HFFc6 (cell line): ENCODE measurements at regions not wholly inside any gene's neighbourhood (a gene's known extent, or its start where the extent isn't known, plus 50 kb on each side); places are given as distances from the start of the nearest gene placed in this dataset.

Experiments used
- DNase-seq: peaks from one replicate; pipeline ENCODE4 v3.0.0-alpha.2; 2018
- H3K27ac Mint-ChIP-seq: 2 replicates; pipeline ENCODE4 v1.8.0; 2020; ENCODE audit warnings: mild to moderate bottlenecking, mixed read lengths
- H3K27me3 Mint-ChIP-seq: 2 replicates; pipeline ENCODE4 v1.8.0; 2021; ENCODE audit warnings: mild to moderate bottlenecking, moderate library complexity, mixed read lengths; ENCODE audit not compliant: insufficient read depth
- H3K36me3 Mint-ChIP-seq: 2 replicates; pipeline ENCODE4 v1.8.0; 2021; ENCODE audit warnings: low read depth, mixed read lengths
- H3K4me1 Mint-ChIP-seq: 2 replicates; pipeline ENCODE4 v1.8.0; 2020; ENCODE audit warnings: low read depth, mixed read lengths
- H3K4me3 Mint-ChIP-seq: 2 replicates; pipeline ENCODE4 v1.8.0; 2020; ENCODE audit warnings: mild to moderate bottlenecking, moderate library complexity, mixed read lengths
- H3K9me3 Mint-ChIP-seq: 2 replicates; pipeline ENCODE4 v1.8.0; 2020; ENCODE audit warnings: mild to moderate bottlenecking, mixed read lengths
- TF ChIP-seq, protein P1 (sequence below): fragments of 200-600 bp; sonication (generic); IDR thresholded peaks from 2 replicates; pipeline ENCODE4 v1.5.0; 2021; ENCODE audit warnings: antibody characterized with exemption, mild to moderate bottlenecking

DNA sequence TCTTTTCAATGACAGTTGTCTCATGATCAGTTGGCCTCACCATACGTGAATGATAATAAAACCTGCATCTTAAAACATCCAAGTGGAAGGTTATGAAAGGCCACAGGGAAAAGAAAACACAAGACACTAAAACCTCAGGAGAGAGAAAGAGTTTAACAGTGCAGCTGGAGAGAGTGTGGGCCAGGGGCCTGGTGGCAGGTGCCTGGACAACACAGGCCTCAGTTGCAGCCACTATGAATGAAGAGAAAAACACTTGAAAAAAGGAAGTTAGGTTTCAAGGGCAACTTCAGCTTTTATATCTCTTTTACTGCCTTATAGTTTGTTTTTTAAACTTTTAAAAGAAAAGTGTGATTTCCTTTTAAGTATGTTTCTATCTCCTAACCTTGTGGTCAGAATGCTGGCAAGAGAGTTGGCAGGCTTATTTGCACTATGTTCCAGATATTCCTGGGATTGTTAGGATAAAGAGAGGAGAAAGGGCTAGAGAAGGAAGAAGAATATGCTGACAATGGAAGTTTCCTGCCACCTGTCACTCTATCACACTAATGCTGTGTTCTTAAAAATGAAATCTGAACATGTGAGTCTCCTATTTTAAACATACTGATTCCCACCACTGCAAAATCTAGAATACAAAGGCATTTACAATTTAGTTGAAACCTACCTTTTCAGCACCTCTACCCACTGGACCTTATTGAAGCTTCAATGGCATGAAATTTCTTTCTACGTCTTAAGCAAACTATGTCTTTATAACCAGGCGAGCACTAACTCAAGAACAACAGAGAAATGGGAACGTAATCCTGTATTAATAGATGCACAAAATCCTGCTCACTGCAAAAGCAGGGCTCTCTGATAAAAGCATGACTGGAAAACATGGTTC lies 222.4 kb downstream of the CD83 start:
- Mint-ChIP-seq H3K27me3 (no peaks in the 10 kb centered on the region; the same call in none of the 2 replicates), H3K4me3 (no peak overlapping the region), H3K4me1 (no peaks in the 10 kb centered on the region), H3K36me3 (no peaks in the 10 kb centered on the region), H3K9me3 (no peaks in the 10 kb centered on the region), H3K27ac (no peak overlapping the region)
- TF ChIP-seq, protein P1, sequence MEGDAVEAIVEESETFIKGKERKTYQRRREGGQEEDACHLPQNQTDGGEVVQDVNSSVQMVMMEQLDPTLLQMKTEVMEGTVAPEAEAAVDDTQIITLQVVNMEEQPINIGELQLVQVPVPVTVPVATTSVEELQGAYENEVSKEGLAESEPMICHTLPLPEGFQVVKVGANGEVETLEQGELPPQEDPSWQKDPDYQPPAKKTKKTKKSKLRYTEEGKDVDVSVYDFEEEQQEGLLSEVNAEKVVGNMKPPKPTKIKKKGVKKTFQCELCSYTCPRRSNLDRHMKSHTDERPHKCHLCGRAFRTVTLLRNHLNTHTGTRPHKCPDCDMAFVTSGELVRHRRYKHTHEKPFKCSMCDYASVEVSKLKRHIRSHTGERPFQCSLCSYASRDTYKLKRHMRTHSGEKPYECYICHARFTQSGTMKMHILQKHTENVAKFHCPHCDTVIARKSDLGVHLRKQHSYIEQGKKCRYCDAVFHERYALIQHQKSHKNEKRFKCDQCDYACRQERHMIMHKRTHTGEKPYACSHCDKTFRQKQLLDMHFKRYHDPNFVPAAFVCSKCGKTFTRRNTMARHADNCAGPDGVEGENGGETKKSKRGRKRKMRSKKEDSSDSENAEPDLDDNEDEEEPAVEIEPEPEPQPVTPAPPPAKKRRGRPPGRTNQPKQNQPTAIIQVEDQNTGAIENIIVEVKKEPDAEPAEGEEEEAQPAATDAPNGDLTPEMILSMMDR, result no peak
- no peak for DNase-seq

DNA sequence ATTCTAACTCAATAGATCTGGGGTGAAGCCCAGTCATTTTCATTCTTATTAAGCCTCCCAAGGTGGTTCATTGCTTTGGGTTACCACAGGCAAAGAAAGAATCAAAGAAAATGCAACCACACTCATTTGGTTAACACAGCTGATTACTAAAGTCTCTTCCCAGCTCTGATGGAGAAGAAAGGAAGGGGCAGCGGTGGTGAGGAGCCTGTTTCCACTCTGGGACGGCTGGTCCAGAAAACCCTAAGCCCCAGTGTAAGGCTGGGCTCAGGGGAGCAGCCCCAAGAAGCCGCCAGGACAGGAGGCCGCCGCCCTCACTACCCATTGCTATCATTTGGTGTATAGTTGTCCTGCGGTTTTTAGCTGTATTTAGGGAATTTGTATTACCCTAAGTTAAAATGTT lies 226.9 kb downstream of the CD83 start:
- Mint-ChIP-seq H3K4me1 (no peaks in the 10 kb centered on the region), H3K36me3 (no peaks in the 10 kb centered on the region), H3K27me3 (peaks cover 8% of the 10 kb centered on the region), H3K4me3 (no peak overlapping the region), H3K27ac (no peak overlapping the region), H3K9me3 (peaks cover 7% of the 10 kb centered on the region)
- TF ChIP-seq, protein P1, result no peak
- DNase-seq, result no peak

DNA sequence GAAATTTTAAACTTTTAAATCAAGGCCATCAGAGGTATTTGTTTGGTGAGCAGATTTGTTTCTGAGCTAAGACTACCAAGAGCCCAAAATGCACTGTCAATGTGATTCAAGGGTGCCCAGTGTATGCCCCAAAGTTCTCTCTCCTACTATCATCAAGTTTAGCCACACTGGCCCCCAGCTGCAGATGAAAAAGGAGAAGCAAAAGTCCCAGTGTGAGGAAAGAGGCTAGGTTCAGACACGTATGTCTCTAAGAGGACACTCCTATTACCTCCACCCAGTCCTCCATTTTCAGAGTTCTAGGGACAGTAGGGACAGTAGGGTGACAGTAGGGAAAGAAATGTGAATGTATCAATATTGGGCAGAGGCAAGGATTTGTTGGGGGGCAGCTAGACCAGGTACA lies 230.8 kb downstream of the CD83 start:
- H3K36me3 Mint-ChIP-seq, result no peaks in the 10 kb centered on the region
- TF ChIP-seq, protein P1, result no peak
- H3K9me3 Mint-ChIP-seq, result peaks cover 7% of the 10 kb centered on the region
- no peak for DNase-seq
- peaks cover 8% of the 10 kb centered on the region; the same call in 1 of the 2 replicates for H3K27me3 Mint-ChIP-seq
- H3K4me1 Mint-ChIP-seq, result no peaks in the 10 kb centered on the region
- no peak overlapping the region for H3K4me3 Mint-ChIP-seq
- no peak overlapping the region for H3K27ac Mint-ChIP-seq

DNA sequence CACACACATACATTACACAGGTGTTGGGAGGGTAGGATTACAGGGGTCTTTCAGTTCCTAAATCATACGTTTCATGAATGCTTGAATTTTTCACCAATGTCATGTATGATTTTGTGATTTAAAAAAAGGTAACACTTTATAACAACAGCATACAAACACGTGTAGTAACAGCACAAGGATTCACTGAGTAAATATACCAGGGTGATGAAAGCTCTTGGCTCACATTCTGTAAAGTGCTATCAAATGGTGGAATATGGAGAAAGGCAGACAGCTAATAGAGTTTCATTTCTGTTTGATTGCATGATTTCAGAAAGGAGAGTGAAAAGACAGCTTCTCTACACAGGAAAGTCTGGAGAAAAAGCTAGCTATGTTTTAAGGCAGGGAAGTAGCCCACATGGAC lies 231.9 kb downstream of the CD83 start:
- Mint-ChIP-seq H3K27ac (no peak overlapping the region), H3K36me3 (no peaks in the 10 kb centered on the region), H3K27me3 (peaks cover 8% of the 10 kb centered on the region; the same call in 1 of the 2 replicates), H3K9me3 (peaks cover 7% of the 10 kb centered on the region), H3K4me3 (no peak overlapping the region), H3K4me1 (peaks cover 1% of the 10 kb centered on the region; the same call in 1 of the 2 replicates)
- DNase-seq, result no peak
- TF ChIP-seq, protein P1, result no peak

DNA sequence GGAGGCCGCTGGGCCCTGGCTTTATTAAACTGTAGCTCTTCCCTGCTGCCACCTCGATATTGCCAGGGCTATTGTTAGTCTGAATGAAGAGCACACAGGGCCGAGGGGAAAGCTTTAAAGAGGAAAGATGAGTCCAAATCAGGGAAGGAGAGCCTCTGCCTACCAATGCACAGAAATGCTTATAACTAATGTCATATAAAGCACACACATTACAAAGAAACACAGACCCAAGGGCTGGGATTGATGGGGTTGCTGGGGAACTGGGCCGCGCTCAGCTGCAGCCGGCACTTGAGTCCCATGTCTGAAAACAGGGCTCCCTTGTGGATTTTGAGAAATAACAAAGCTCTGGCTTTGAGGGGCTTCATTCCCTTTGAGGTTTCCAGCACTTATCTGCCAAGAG lies 232.6 kb downstream of the CD83 start:
- H3K4me1 Mint-ChIP-seq, result peaks cover 8% of the 10 kb centered on the region
- H3K27me3 Mint-ChIP-seq, result peaks cover 8% of the 10 kb centered on the region; the same call in 1 of the 2 replicates
- no peak for DNase-seq
- H3K9me3 Mint-ChIP-seq, result peaks cover 7% of the 10 kb centered on the region
- TF ChIP-seq, protein P1, result no peak
- H3K36me3 Mint-ChIP-seq, result no peaks in the 10 kb centered on the region
- no peak overlapping the region for H3K27ac Mint-ChIP-seq
- no peak overlapping the region for H3K4me3 Mint-ChIP-seq
